Activated CD8-positive, alpha-beta T cell treated with anti-CD3 and anti-CD28 coated beads for 36 hours (primary cell): ENCODE measurements at regions not wholly inside any gene's neighbourhood (a gene's known extent, or its start where the extent isn't known, plus 50 kb on each side); places are given as distances from the start of the nearest gene placed in this dataset.
"Not testable (repeated sequence)": the region's sequence is repeated elsewhere in the genome, so short reads cannot be mapped to it uniquely, and the experiment has no call there.

Experiments
- ATAC-seq: fragments of 200-7000 bp; cut with Tn5 transposase; one replicate; pipeline ENCODE4 v1.10.0; 2021; ENCODE audit warnings: mild to moderate bottlenecking, moderate library complexity
- CTCF ChIA-PET: fragments of 350-600 bp; sonication (Branson Sonifier 250); formaldehyde crosslinking; loops from one replicate; lab custom pipeline; 2021; ENCODE audit warnings: antibody characterized with exemption; lab: Charles Lee
- POLR2A ChIA-PET: fragments of 350-600 bp; sonication (Branson Sonifier 250); formaldehyde crosslinking; loops from one replicate; lab custom pipeline; 2021; ENCODE audit warnings: antibody characterized with exemption; lab: Charles Lee
- DNase-seq: peaks from one replicate; pipeline ENCODE4 v3.0.0-alpha.2; 2020
- H3K27ac Mint-ChIP-seq: one replicate; pipeline ENCODE4 v1.8.0; 2021; ENCODE audit warnings: mild to moderate bottlenecking, mixed read lengths
- H3K27me3 Mint-ChIP-seq: one replicate; pipeline ENCODE4 v1.8.0; 2021; ENCODE audit warnings: mixed read lengths
- H3K36me3 Mint-ChIP-seq: one replicate; pipeline ENCODE4 v1.8.0; 2021; ENCODE audit warnings: low read depth, mixed read lengths
- H3K4me1 Mint-ChIP-seq: one replicate; pipeline ENCODE4 v1.8.0; 2021; ENCODE audit warnings: low read depth, mixed read lengths
- H3K4me3 Mint-ChIP-seq: one replicate; pipeline ENCODE4 v1.8.0; 2021; ENCODE audit warnings: mild to moderate bottlenecking, moderate library complexity, mixed read lengths
- H3K9me3 Mint-ChIP-seq: one replicate; pipeline ENCODE4 v1.8.0; 2021; ENCODE audit warnings: mixed read lengths
- CTCF ChIP-seq: fragments of 200-600 bp; IDR thresholded peaks from one replicate; pipeline ENCODE4 v1.8.0; 2022; ENCODE audit warnings: antibody characterized with exemption, mild to moderate bottlenecking
- intact Hi-C: fragments of 100-400 bp; cut with micrococcal nuclease; formaldehyde crosslinking; loops from one replicate; pipeline ENCODE4 v1.10.0; 2022

GRCh38 chrX:128699716-128700285, 647.6 kb upstream of the ACTRT1 start:
- H3K4me1 Mint-ChIP-seq = no peaks in the 10 kb centered on the region
- H3K9me3 Mint-ChIP-seq = no peaks in the 10 kb centered on the region
- ChIA-PET CTCF (no interaction called here), POLR2A (no interaction called here)
- no peaks in the 10 kb centered on the region for H3K36me3 Mint-ChIP-seq
- no peak for ATAC-seq
- intact Hi-C loops = no loop called here
- DNase-seq = no peak
- no peak overlapping the region for H3K27ac Mint-ChIP-seq
- TF ChIP-seq CTCF = no peak
- no peak overlapping the region for H3K4me3 Mint-ChIP-seq
- H3K27me3 Mint-ChIP-seq = no peaks in the 10 kb centered on the region

GRCh38 chrX:128698573-128699181, 646.5 kb upstream of the ACTRT1 start:
- no peak for DNase-seq
- intact Hi-C loops = no loop called here
- no peaks in the 10 kb centered on the region for H3K27me3 Mint-ChIP-seq
- no peak overlapping the region for H3K27ac Mint-ChIP-seq
- POLR2A ChIA-PET = no interaction called here
- H3K4me1 Mint-ChIP-seq = no peaks in the 10 kb centered on the region
- CTCF ChIA-PET = no interaction called here
- no peak for ATAC-seq
- no peak for TF ChIP-seq CTCF
- H3K4me3 Mint-ChIP-seq = no peak overlapping the region
- H3K36me3 Mint-ChIP-seq = no peaks in the 10 kb centered on the region
- H3K9me3 Mint-ChIP-seq = no peaks in the 10 kb centered on the region

GRCh38 chrX:128691872-128692271, 639.7 kb upstream of the ACTRT1 start:
- intact Hi-C loops = no loop called here
- POLR2A ChIA-PET = no interaction called here
- no peak overlapping the region for H3K27ac Mint-ChIP-seq

GRCh38 chrX:128685387-128685786, 633.2 kb upstream of the ACTRT1 start:
- DNase-seq (no peak), ATAC-seq (no peak)
- CTCF ChIA-PET = no interaction called here
- POLR2A ChIA-PET = no interaction called here
- Mint-ChIP-seq H3K36me3 (no peaks in the 10 kb centered on the region), H3K9me3 (no peaks in the 10 kb centered on the region), H3K27me3 (no peaks in the 10 kb centered on the region), H3K4me3 (no peak overlapping the region), H3K4me1 (no peaks in the 10 kb centered on the region), H3K27ac (no peak overlapping the region)
- intact Hi-C loops = no loop called here
- TF ChIP-seq CTCF = no peak

More at GRCh38 chrX:128691872-128692271, 639.7 kb upstream of the ACTRT1 start:
- Mint-ChIP-seq H3K4me1 (no peaks in the 10 kb centered on the region), H3K27me3 (no peaks in the 10 kb centered on the region), H3K4me3 (no peak overlapping the region), H3K9me3 (no peaks in the 10 kb centered on the region), H3K36me3 (no peaks in the 10 kb centered on the region)
- ATAC-seq (no peak), DNase-seq (no peak)
- CTCF ChIA-PET = no interaction called here
- TF ChIP-seq CTCF = no peak

GRCh38 chrX:128676651-128677050, 624.4 kb upstream of the ACTRT1 start:
- H3K36me3 Mint-ChIP-seq = no peaks in the 10 kb centered on the region
- no peak for TF ChIP-seq CTCF
- no peak overlapping the region for H3K4me3 Mint-ChIP-seq
- intact Hi-C loops = no loop called here
- CTCF ChIA-PET = no interaction called here
- H3K9me3 Mint-ChIP-seq = no peaks in the 10 kb centered on the region
- no peak for DNase-seq
- no peaks in the 10 kb centered on the region for H3K4me1 Mint-ChIP-seq
- ATAC-seq = no peak
- H3K27me3 Mint-ChIP-seq = no peaks in the 10 kb centered on the region
- H3K27ac Mint-ChIP-seq = no peak overlapping the region
- POLR2A ChIA-PET = no interaction called here

GRCh38 chrX:128674326-128675086, 622.3 kb upstream of the ACTRT1 start:
- intact Hi-C loops, H3K27ac Mint-ChIP-seq, CTCF ChIA-PET, H3K4me1 Mint-ChIP-seq, DNase-seq, ATAC-seq, H3K9me3 Mint-ChIP-seq, H3K27me3 Mint-ChIP-seq, H3K4me3 Mint-ChIP-seq, H3K36me3 Mint-ChIP-seq, POLR2A ChIA-PET: not testable (repeated sequence)
